CD4-positive, alpha-beta T cell (primary cell): ENCODE measurements at regions not wholly inside any gene's neighbourhood (a gene's known extent, or its start where the extent isn't known, plus 50 kb on each side); places are given as distances from the start of the nearest gene placed in this dataset.

Source experiments
- ATAC-seq: fragments of 200-7000 bp; cut with Tn5 transposase; one replicate; pipeline ENCODE4 v1.10.0; 2022; ENCODE audit warnings: mild to moderate bottlenecking; ENCODE audit not compliant: poor library complexity
- CTCF ChIA-PET: fragments of 350-600 bp; sonication (Branson Sonifier 250); formaldehyde crosslinking; loops from one replicate; lab custom pipeline; 2021; ENCODE audit warnings: antibody characterized with exemption, inconsistent platforms; lab: Charles Lee
- POLR2A ChIA-PET: fragments of 350-600 bp; sonication (Branson Sonifier 250); formaldehyde crosslinking; loops from one replicate; lab custom pipeline; 2021; ENCODE audit warnings: antibody characterized with exemption, inconsistent platforms; lab: Charles Lee
- DNase-seq, 14 experiments: peaks; one replicate each; pipeline ENCODE4 v3.0.0-alpha.2; 2013 to 2020; ENCODE audit warnings: mixed read lengths in 2 of 14
- H3K27ac ChIP-seq, 2 donors: one replicate each; pipeline versions ENCODE4 v1.5.1 to v1.7.0; 2013; ENCODE audit warnings: low read length in 2 of 2, low read depth in 1 of 2, mild to moderate bottlenecking in 1 of 2
- H3K27me3 ChIP-seq, 2 experiments: 1 replicate in 1 of 2; 2 replicates in 1 of 2; pipeline versions ENCODE4 v1.6.1 to v1.7.0; 2013; ENCODE audit warnings: low read length in 2 of 2, control low read depth in 1 of 2, mild to moderate bottlenecking in 1 of 2, moderate library complexity in 1 of 2; ENCODE audit not compliant: insufficient read depth in 2 of 2, control insufficient read depth in 1 of 2
- H3K36me3 ChIP-seq: one replicate; pipeline ENCODE4 v1.6.1; 2013; ENCODE audit warnings: low read length, control low read depth; ENCODE audit not compliant: insufficient read depth
- H3K4me1 ChIP-seq: one replicate; pipeline ENCODE4 v1.6.1; 2013; ENCODE audit warnings: low read length, control low read depth; ENCODE audit not compliant: insufficient read depth
- H3K4me3 ChIP-seq: one replicate; pipeline ENCODE4 v1.5.1; 2013; ENCODE audit warnings: mild to moderate bottlenecking, low read length, moderate library complexity
- H3K9me3 ChIP-seq, 2 experiments: 1 replicate in 1 of 2; 2 replicates in 1 of 2; pipeline versions ENCODE4 v1.6.1 to v1.7.0; 2013; ENCODE audit warnings: low read length in 2 of 2, mild to moderate bottlenecking in 2 of 2, control low read depth in 1 of 2, moderate library complexity in 1 of 2; ENCODE audit not compliant: control insufficient read depth in 1 of 2, insufficient read depth in 1 of 2
- H3K27ac Mint-ChIP-seq: one replicate; pipeline ENCODE4 v1.8.0; 2020; ENCODE audit warnings: mixed read lengths
- H3K27me3 Mint-ChIP-seq: one replicate; pipeline ENCODE4 v1.8.0; 2021; ENCODE audit warnings: mixed read lengths
- H3K36me3 Mint-ChIP-seq: one replicate; pipeline ENCODE4 v1.8.0; 2021; ENCODE audit warnings: low read depth, mixed read lengths
- H3K4me1 Mint-ChIP-seq: one replicate; pipeline ENCODE4 v1.8.0; 2021; ENCODE audit warnings: low read depth, mixed read lengths
- H3K4me3 Mint-ChIP-seq: one replicate; pipeline ENCODE4 v1.8.0; 2020; ENCODE audit warnings: mild to moderate bottlenecking, mixed read lengths
- H3K9me3 Mint-ChIP-seq: one replicate; pipeline ENCODE4 v1.8.0; 2020; ENCODE audit warnings: mixed read lengths
- intact Hi-C, 2 experiments: fragments of 100-400 bp; cut with DNase I in 1 of 2; cut with micrococcal nuclease in 1 of 2; formaldehyde crosslinking; loops; one replicate each; pipeline versions ENCODE4 v1.15.1 to v1.9.0; 2023 to 2025; cut with DNase I, micrococcal nuclease
- TF ChIP-seq, protein P1 (sequence below): fragments of 200-600 bp; IDR thresholded peaks from one replicate; pipeline ENCODE4 v1.8.0; 2022; ENCODE audit warnings: antibody characterized with exemption, mild to moderate bottlenecking

DNA sequence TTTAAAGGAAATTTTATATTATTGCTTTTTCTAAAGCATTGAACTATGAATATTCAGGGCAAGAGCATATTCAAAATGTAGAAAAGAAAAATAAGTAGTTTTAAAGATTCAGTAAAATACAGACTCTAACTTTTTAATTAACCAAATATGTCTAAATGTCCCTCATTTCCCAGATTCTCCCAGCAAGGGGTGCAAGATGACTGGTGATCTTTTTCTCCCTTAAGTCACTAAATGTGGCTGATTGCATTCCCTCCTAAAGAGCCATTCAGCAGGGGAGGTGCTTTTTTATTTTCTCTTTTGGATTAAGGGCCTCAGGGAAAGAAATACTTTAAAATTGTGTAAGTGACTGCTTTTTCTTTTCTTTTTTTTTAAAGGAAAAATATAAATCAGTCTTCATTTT lies 406.9 kb downstream of the OXSM start:
- Mint-ChIP-seq H3K4me1 (no peaks in the 10 kb centered on the region), H3K27me3 (no peaks in the 10 kb centered on the region), H3K4me3 (no peak overlapping the region), H3K9me3 (peaks cover 5% of the 10 kb centered on the region), H3K27ac (no peak overlapping the region), H3K36me3 (no peaks in the 10 kb centered on the region)
- CTCF ChIA-PET: no interaction called here
- TF ChIP-seq, protein P1, sequence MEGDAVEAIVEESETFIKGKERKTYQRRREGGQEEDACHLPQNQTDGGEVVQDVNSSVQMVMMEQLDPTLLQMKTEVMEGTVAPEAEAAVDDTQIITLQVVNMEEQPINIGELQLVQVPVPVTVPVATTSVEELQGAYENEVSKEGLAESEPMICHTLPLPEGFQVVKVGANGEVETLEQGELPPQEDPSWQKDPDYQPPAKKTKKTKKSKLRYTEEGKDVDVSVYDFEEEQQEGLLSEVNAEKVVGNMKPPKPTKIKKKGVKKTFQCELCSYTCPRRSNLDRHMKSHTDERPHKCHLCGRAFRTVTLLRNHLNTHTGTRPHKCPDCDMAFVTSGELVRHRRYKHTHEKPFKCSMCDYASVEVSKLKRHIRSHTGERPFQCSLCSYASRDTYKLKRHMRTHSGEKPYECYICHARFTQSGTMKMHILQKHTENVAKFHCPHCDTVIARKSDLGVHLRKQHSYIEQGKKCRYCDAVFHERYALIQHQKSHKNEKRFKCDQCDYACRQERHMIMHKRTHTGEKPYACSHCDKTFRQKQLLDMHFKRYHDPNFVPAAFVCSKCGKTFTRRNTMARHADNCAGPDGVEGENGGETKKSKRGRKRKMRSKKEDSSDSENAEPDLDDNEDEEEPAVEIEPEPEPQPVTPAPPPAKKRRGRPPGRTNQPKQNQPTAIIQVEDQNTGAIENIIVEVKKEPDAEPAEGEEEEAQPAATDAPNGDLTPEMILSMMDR: no peak
- POLR2A ChIA-PET: no interaction called here
- intact Hi-C loops: no loop called here
- Histone ChIP-seq H3K36me3 (no peaks in the 10 kb centered on the region), H3K27ac (no peak overlapping the region), H3K9me3 (peaks cover 0 to 3% of the 10 kb centered on the region in 2 experiments), H3K4me1 (no peaks in the 10 kb centered on the region), H3K27me3 (no peaks in the 10 kb centered on the region), H3K4me3 (no peak overlapping the region)
- ATAC-seq: no peak
- no peak for DNase-seq

DNA sequence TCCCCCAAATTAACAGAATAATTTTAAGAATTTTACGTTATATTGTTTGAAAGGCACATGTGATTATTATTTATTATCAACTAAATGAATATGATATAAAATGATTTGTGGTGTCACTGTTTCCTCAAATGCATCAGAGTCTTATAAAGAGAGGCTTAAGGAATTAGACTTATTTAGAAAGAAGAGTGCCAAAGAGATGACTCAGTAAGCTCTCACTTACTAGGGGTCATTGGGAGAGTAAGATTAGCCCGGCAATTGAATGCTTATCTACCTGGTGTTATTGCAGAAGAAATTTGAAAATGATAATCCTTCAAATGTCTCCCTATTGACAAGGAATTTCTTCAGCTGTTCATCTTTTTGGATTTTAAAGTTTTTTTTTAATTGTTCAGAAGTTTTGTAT lies 408.7 kb downstream of the OXSM start:
- Histone ChIP-seq H3K36me3 (no peaks in the 10 kb centered on the region), H3K4me3 (no peak overlapping the region), H3K27ac (no peak overlapping the region), H3K9me3 (peaks cover 0 to 3% of the 10 kb centered on the region in 2 experiments), H3K4me1 (no peaks in the 10 kb centered on the region), H3K27me3 (no peaks in the 10 kb centered on the region)
- H3K27ac Mint-ChIP-seq: no peak overlapping the region
- intact Hi-C loops: no loop called here
- ChIA-PET POLR2A (no interaction called here), CTCF (no interaction called here)
- no peak for ATAC-seq
- DNase-seq: no peak
- no peaks in the 10 kb centered on the region for H3K4me1 Mint-ChIP-seq
- no peaks in the 10 kb centered on the region for H3K27me3 Mint-ChIP-seq
- TF ChIP-seq, protein P1: no peak
- peaks cover under 1% of the 10 kb centered on the region for H3K9me3 Mint-ChIP-seq
- H3K4me3 Mint-ChIP-seq: no peak overlapping the region
- no peaks in the 10 kb centered on the region for H3K36me3 Mint-ChIP-seq

DNA sequence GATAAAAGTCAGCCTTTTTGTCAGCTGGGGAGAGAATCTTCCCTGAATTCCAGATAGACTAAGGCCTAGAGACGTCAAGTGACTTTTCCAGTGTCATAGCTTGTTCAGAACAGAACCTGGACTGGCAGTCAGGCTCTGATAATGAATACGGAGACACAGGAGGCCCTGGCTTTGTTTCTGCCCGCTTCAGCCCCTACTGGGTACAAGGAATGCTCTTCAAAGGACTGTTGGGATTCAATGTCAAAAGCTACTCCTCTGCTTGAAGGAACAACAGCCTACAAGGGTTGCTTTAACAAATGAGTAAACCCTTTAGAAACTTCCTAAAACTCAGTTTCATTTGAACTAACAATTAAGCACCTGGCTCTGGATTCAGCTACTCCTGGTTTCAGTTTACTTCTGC lies 412.3 kb downstream of the OXSM start:
- DNase-seq (no peak), ATAC-seq (no peak)
- no peak overlapping the region for H3K27ac ChIP-seq
- no peaks in the 10 kb centered on the region for H3K4me1 ChIP-seq
- Mint-ChIP-seq H3K4me3 (no peak overlapping the region), H3K27ac (no peak overlapping the region), H3K27me3 (no peaks in the 10 kb centered on the region), H3K4me1 (no peaks in the 10 kb centered on the region), H3K36me3 (no peaks in the 10 kb centered on the region), H3K9me3 (peaks cover 4% of the 10 kb centered on the region)
- H3K4me3 ChIP-seq: no peak overlapping the region
- no peaks in the 10 kb centered on the region for H3K27me3 ChIP-seq
- POLR2A ChIA-PET: no interaction called here
- H3K36me3 ChIP-seq: no peaks in the 10 kb centered on the region
- CTCF ChIA-PET: no interaction called here
- no peaks in the 10 kb centered on the region for H3K9me3 ChIP-seq
- intact Hi-C loops: no loop called here
- TF ChIP-seq, protein P1: no peak
